T-cell (primary cell): ENCODE measurements at regions not wholly inside any gene's neighbourhood (a gene's known extent, or its start where the extent isn't known, plus 50 kb on each side); places are given as distances from the start of the nearest gene placed in this dataset.

ENCODE experiments used
- ATAC-seq, 4 experiments: fragments of 200-7000 bp in 3 of 4; fragments of 150-1000 bp in 1 of 4; cut with Tn5 transposase; replicated peaks in 1 of 4; 1 replicate in 3 of 4; 2 replicates in 1 of 4; pipeline ENCODE4 v1.10.0; 2021; ENCODE audit warnings: moderate library complexity in 3 of 4, mild to moderate bottlenecking in 2 of 4, moderate number of reproducible peaks in 1 of 4
- CTCF ChIA-PET, 2 donors: fragments of 300-600 bp; sonication (Branson Sonifier 250); formaldehyde crosslinking; loops; one replicate each; lab custom pipeline; 2022; ENCODE audit warnings: antibody characterized with exemption in 2 of 2; lab: Charles Lee
- POLR2A ChIA-PET, 2 donors: fragments of 300-600 bp; sonication (Branson Sonifier 250); formaldehyde crosslinking; loops; one replicate each; lab custom pipeline; 2022; ENCODE audit warnings: antibody characterized with exemption in 2 of 2; lab: Charles Lee
- DNase-seq, 35 experiments: peaks; one replicate each; pipeline versions ENCODE4 v3.0.0 to v3.0.0-alpha.2; 2013 to 2023
- H3K27ac ChIP-seq: one replicate; pipeline ENCODE4 v1.5.1; 2013; ENCODE audit warnings: low read length
- H3K27me3 ChIP-seq, 2 experiments: replicated peaks in 1 of 2; 1 replicate in 1 of 2; 2 replicates in 1 of 2; pipeline versions ENCODE4 v1.6.1 to v1.7.0; 2013; ENCODE audit warnings: low read length in 1 of 2, mixed read lengths in 1 of 2; ENCODE audit not compliant: control insufficient read depth in 2 of 2, insufficient read depth in 2 of 2; ENCODE audit errors: extremely low read depth in 1 of 2
- H3K36me3 ChIP-seq, 2 donors: 1 replicate in 1 of 2; 2 replicates in 1 of 2; pipeline versions ENCODE4 v1.6.1 to v1.7.0; 2013; ENCODE audit warnings: low read length in 1 of 2; ENCODE audit not compliant: control insufficient read depth in 2 of 2, insufficient read depth in 1 of 2; ENCODE audit errors: extremely low read depth in 1 of 2
- H3K4me1 ChIP-seq, 2 experiments: 1 replicate in 1 of 2; 2 replicates in 1 of 2; pipeline versions ENCODE4 v1.6.1 to v1.7.0; 2013; ENCODE audit warnings: low read length in 2 of 2, mixed read lengths in 1 of 2; ENCODE audit not compliant: insufficient read depth in 2 of 2, control insufficient read depth in 1 of 2; ENCODE audit errors: extremely low read depth in 1 of 2
- H3K4me3 ChIP-seq, 2 donors: 1 replicate in 1 of 2; 2 replicates in 1 of 2; pipeline versions ENCODE4 v1.5.1 to v1.7.0; 2013; ENCODE audit warnings: mild to moderate bottlenecking in 2 of 2, low read length in 1 of 2, moderate library complexity in 1 of 2; ENCODE audit not compliant: control insufficient read depth in 1 of 2; ENCODE audit errors: extremely low read depth in 1 of 2
- H3K9me3 ChIP-seq: 2 replicates; pipeline ENCODE4 v1.7.0; 2013
- H3K27ac Mint-ChIP-seq, 2 donors: one replicate each; pipeline ENCODE4 v1.8.0; 2020 to 2021; ENCODE audit warnings: mild to moderate bottlenecking in 2 of 2, mixed read lengths in 2 of 2
- H3K27me3 Mint-ChIP-seq, 2 donors: one replicate each; pipeline ENCODE4 v1.8.0; 2021 to 2022; ENCODE audit warnings: mixed read lengths in 2 of 2
- H3K36me3 Mint-ChIP-seq: one replicate; pipeline ENCODE4 v1.8.0; 2021; ENCODE audit warnings: mixed read lengths
- H3K4me1 Mint-ChIP-seq, 3 donors: one replicate each; pipeline ENCODE4 v1.8.0; 2020 to 2022; ENCODE audit warnings: mixed read lengths in 3 of 3, mild to moderate bottlenecking in 1 of 3
- H3K4me3 Mint-ChIP-seq, 3 donors: one replicate each; pipeline ENCODE4 v1.8.0; 2020 to 2022; ENCODE audit warnings: mild to moderate bottlenecking in 3 of 3, mixed read lengths in 3 of 3, moderate library complexity in 3 of 3
- H3K9me3 Mint-ChIP-seq, 3 donors: one replicate each; pipeline ENCODE4 v1.8.0; 2020 to 2022; ENCODE audit warnings: mixed read lengths in 3 of 3
- WGBS: methylation state at CpG from one replicate; pipeline ENCODE4 v1.1.5; 2013; ENCODE audit warnings: missing lambda C conversion rate; ENCODE audit not compliant: insufficient coverage; 5-methylcytosine and 5-hydroxymethylcytosine counted together

DNA sequence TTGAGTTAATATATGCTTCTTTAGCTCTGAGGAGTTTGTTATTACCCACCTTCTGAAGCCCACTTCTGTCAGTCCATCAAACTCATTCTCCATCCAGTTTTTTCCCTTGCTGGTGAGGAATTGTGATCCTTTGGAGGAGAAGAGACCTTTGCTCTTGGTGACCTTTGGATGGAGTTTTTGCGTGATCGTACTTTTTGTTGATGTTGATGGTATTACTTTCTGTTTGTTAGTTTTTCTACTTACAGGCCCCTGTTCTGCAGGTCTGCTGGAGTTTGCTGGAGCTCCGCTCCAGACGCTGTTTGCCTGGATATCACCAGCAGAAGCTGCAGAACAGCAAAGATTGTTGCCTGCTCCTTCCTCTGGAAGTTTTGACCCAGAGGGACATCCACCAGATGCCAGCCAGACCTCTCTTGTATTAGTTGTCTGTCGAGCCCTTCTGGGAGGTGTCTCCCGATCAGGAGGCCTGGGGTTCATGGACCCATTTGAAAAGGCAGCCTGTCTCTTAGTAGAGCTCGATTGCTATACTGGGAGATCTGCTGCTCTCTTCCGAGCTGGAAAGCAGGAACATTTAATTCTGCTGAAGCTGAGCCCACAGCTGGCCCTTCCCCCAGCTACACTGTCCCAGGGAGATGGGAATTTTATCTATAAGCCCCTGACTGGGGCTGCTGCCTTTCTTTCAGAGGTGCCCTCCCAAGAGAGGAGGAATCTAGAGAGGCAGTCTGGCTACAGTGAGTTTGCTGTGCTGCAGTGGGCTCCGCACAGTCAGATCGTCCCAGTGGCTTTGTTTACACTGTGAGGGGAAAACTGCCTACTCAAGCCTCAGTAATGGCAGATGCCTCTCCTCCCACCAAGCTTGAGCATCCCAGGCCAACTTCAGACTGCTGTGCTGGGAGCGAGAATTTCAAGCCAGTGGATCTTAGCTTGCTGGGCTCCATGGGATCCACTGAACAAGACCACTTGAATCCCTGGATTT is 445.5 kb downstream of the MAN2A1 start:
- 80% methylated on average over 9 of the region's 11 CpGs for WGBS
- ATAC-seq (no peak), DNase-seq (no peak)
- Mint-ChIP-seq H3K27ac (no peak overlapping the region), H3K4me3 (no peak overlapping the region), H3K4me1 (no peaks in the 10 kb centered on the region), H3K36me3 (peaks cover 6% of the 10 kb centered on the region), H3K27me3 (no peaks in the 10 kb centered on the region), H3K9me3 (peaks cover 11 to 38% (median 25%) of the 10 kb centered on the region in 3 donors)
- ChIA-PET CTCF (no interaction called here), POLR2A (interaction anchor here in 1 of 2 donors (0.7 kb wide), 1 partner anchor 140 kb away, joined by 4 read pairs; no protein-coding TSS in a partner anchor)
- Histone ChIP-seq H3K27me3 (peaks cover 0 to 6% of the 10 kb centered on the region in 2 experiments), H3K4me1 (no peaks in the 10 kb centered on the region), H3K27ac (no peak overlapping the region), H3K9me3 (no peaks in the 10 kb centered on the region), H3K4me3 (no peak overlapping the region), H3K36me3 (no peaks in the 10 kb centered on the region)

DNA sequence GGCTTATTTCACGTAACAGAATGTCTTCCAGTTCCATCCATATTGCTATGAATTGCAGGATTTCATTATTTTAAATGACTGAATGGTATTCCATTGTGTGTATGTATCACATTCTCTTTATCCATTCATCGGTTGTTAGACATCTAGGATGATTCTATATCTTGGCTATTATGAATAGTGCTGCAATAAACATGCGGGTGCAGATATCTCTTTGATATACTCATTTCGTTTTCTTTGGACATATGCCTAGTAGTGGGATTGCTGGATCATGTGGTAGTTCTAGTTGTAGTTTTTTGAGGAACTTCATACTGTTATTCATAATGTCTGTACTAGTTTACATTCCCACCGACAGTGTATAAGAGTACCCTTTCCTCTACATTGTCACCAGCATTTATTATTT is 460.5 kb downstream of the MAN2A1 start:
- no peaks in the 10 kb centered on the region for H3K9me3 Mint-ChIP-seq
- no peak overlapping the region for H3K27ac Mint-ChIP-seq
- no peak for ATAC-seq
- peaks cover 0 to 4% of the 10 kb centered on the region in 2 experiments for H3K4me1 ChIP-seq
- no peaks in the 10 kb centered on the region for H3K36me3 Mint-ChIP-seq
- CTCF ChIA-PET, result no interaction called here
- no peak overlapping the region for H3K4me3 ChIP-seq
- H3K27me3 ChIP-seq, result peaks cover 0 to 3% of the 10 kb centered on the region in 2 experiments
- H3K36me3 ChIP-seq, result no peaks in the 10 kb centered on the region
- H3K4me3 Mint-ChIP-seq, result no peak overlapping the region
- no peak for DNase-seq
- H3K27ac ChIP-seq, result no peak overlapping the region
- POLR2A ChIA-PET, result no interaction called here
- peaks cover 5 to 8% (median 6%) of the 10 kb centered on the region in 3 donors for H3K4me1 Mint-ChIP-seq
- no peaks in the 10 kb centered on the region for H3K9me3 ChIP-seq
- no CpG with 5 or more reads among the region's 5 CpGs for WGBS
- no peaks in the 10 kb centered on the region for H3K27me3 Mint-ChIP-seq

DNA sequence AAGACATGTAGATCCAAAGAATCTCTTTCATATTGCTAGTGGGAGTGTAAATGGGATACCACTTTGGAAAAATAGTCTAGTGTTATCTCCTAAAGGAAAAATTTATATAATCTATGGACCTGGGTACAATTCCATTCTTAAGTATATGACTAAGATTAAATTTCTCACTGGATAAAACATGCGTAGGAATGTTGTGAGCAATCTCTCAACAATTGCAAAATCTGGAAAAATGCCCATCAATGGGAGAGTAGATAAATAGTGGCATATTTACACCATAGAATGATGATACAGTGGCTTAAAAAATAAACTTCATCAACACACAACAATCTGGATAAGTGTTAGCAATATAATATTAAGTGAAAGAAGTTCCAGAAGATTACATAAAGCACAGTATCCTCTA is 469.5 kb downstream of the MAN2A1 start:
- Mint-ChIP-seq H3K36me3 (no peaks in the 10 kb centered on the region), H3K27ac (no peak overlapping the region), H3K9me3 (no peaks in the 10 kb centered on the region), H3K27me3 (no peaks in the 10 kb centered on the region), H3K4me1 (no peaks in the 10 kb centered on the region), H3K4me3 (no peak overlapping the region)
- H3K4me3 ChIP-seq, result no peak overlapping the region
- DNase-seq, result no peak
- no peaks in the 10 kb centered on the region for H3K4me1 ChIP-seq
- no CpG with 5 or more reads among the region's 1 CpG for WGBS
- CTCF ChIA-PET, result no interaction called here
- no peaks in the 10 kb centered on the region for H3K36me3 ChIP-seq
- no peak overlapping the region for H3K27ac ChIP-seq
- POLR2A ChIA-PET, result no interaction called here
- H3K9me3 ChIP-seq, result no peaks in the 10 kb centered on the region
- no peaks in the 10 kb centered on the region for H3K27me3 ChIP-seq
- ATAC-seq, result no peak

DNA sequence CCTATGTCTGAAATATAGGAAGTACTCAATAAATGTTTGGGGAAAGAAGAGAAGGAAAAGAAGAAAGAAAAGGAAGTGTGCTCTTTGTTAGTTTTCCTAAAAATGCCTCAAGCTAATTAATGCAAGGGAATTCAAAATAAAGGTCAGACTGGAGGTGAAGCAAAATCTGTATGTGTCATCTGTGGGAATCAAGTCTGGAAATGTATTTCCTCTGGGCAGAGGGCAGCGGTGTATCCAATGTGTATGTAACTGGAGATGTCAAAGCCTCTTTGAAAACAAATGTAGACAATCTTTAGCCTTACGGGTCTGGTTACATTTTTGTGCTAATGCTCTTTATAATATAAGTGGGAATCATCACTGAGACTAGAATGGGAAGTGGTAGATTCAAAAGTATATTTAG is 471.4 kb downstream of the MAN2A1 start:
- Mint-ChIP-seq H3K9me3 (no peaks in the 10 kb centered on the region), H3K27ac (no peak overlapping the region), H3K4me1 (no peaks in the 10 kb centered on the region), H3K27me3 (no peaks in the 10 kb centered on the region), H3K4me3 (no peak overlapping the region), H3K36me3 (no peaks in the 10 kb centered on the region)
- Histone ChIP-seq H3K27ac (no peak overlapping the region), H3K4me3 (no peak overlapping the region), H3K27me3 (no peaks in the 10 kb centered on the region), H3K36me3 (no peaks in the 10 kb centered on the region), H3K4me1 (no peaks in the 10 kb centered on the region), H3K9me3 (no peaks in the 10 kb centered on the region)
- POLR2A ChIA-PET, result no interaction called here
- CTCF ChIA-PET, result no interaction called here
- no peak for DNase-seq
- ATAC-seq, result no peak
- WGBS, result no CpG with 5 or more reads among the region's 2 CpGs

DNA sequence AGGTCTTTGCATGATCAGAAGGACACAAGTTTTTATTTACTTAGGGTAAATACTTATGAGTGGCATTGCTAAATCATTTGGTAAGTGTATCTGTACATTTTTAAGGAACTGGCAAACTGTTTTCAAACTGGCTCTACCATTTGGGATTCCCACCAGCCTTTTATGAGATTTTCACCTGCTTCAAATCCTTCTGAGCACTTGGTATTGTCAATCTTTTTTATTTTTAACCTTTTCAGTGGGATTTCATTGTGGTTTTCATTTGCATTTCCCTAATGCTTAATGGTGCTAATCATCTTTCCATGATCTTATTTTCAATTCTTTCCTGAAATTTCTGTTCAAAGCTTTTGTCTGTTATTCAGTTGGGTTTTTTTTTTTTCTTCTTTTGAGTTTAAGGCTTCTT is 475.6 kb downstream of the MAN2A1 start:
- ChIA-PET POLR2A (no interaction called here), CTCF (interaction anchor here in 1 of 2 donors (0.7 kb wide), 1 partner anchor 81 kb away, joined by 3 read pairs; no protein-coding TSS in a partner anchor)
- Mint-ChIP-seq H3K27ac (no peak overlapping the region), H3K4me3 (no peak overlapping the region), H3K27me3 (no peaks in the 10 kb centered on the region), H3K4me1 (no peaks in the 10 kb centered on the region), H3K9me3 (peaks cover under 1 to 6% (median 1%) of the 10 kb centered on the region in 3 donors), H3K36me3 (peaks cover under 1% of the 10 kb centered on the region)
- H3K36me3 ChIP-seq, result no peaks in the 10 kb centered on the region
- no peak for DNase-seq
- H3K4me1 ChIP-seq, result no peaks in the 10 kb centered on the region
- no peak overlapping the region for H3K4me3 ChIP-seq
- no peaks in the 10 kb centered on the region for H3K9me3 ChIP-seq
- no peaks in the 10 kb centered on the region for H3K27me3 ChIP-seq
- ATAC-seq, result no peak
- no peak overlapping the region for H3K27ac ChIP-seq

DNA sequence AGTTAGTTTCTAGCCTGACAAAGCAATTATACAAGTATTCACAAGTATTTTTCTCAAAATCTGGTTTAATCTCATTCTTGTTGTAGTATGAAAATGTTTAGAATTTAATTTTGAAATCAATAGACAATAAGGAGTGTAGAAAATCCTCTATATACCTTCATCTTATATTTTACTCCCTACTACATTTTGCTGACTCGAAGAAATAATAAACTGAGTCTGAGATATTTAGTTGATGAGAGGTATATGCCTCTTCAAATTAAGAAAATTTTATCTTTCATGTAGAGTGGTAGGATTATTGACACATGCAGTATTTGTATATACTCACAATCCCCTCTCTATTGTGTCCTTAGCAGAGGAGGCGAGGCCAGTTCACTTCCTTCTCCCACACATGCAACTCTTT is 477.7 kb downstream of the MAN2A1 start:
- Histone ChIP-seq H3K27me3 (no peaks in the 10 kb centered on the region), H3K9me3 (no peaks in the 10 kb centered on the region), H3K4me1 (no peaks in the 10 kb centered on the region), H3K36me3 (no peaks in the 10 kb centered on the region), H3K4me3 (no peak overlapping the region), H3K27ac (no peak overlapping the region)
- POLR2A ChIA-PET, result no interaction called here
- no CpG with 5 or more reads among the region's 2 CpGs for WGBS
- no peaks in the 10 kb centered on the region for H3K27me3 Mint-ChIP-seq
- H3K27ac Mint-ChIP-seq, result no peak overlapping the region
- no peaks in the 10 kb centered on the region for H3K4me1 Mint-ChIP-seq
- no peak overlapping the region for H3K4me3 Mint-ChIP-seq
- CTCF ChIA-PET, result no interaction called here
- ATAC-seq (no peak), DNase-seq (no peak)
- H3K9me3 Mint-ChIP-seq, result peaks cover 8 to 20% (median 13%) of the 10 kb centered on the region in 3 donors
- H3K36me3 Mint-ChIP-seq, result peaks cover 5% of the 10 kb centered on the region
